ENCODE measurements at regions not wholly inside any gene's neighbourhood (a gene's known extent, or its start where the extent isn't known, plus 50 kb on each side); places are given as distances from the start of the nearest gene placed in this dataset.

GRCh38 chr3:30266524-30266923 lies 339.9 kb upstream of the TGFBR2 start:
- no peak for DNase-seq (ENCODE audit: low spot score)

GRCh38 chr3:30268288-30268687 lies 338.1 kb upstream of the TGFBR2 start:
- no peak for DNase-seq (ENCODE audit: low spot score)

GRCh38 chr3:30269751-30270445 lies 336.5 kb upstream of the TGFBR2 start:
- no peak for DNase-seq (ENCODE audit: low spot score)

GRCh38 chr3:30271781-30272180 lies 334.6 kb upstream of the TGFBR2 start:
- no peak for DNase-seq (ENCODE audit: low spot score)

GRCh38 chr3:30273304-30274072 lies 332.9 kb upstream of the TGFBR2 start:
- no peak for DNase-seq (ENCODE audit: low spot score)

- DNase-seq (ENCODE audit: low spot score), result no peak
Measured at GRCh38 chr3:30277494-30277893, 328.9 kb upstream of the TGFBR2 start.

- no peak for DNase-seq (ENCODE audit: low spot score)
Measured at GRCh38 chr3:30281526-30281925, 324.9 kb upstream of the TGFBR2 start.

- peak; percentile 49 for DNase-seq (ENCODE audit: low spot score)
Measured at GRCh38 chr3:30282154-30282696, 324.2 kb upstream of the TGFBR2 start.

- DNase-seq (ENCODE audit: low spot score), result no peak
Measured at GRCh38 chr3:30285188-30286006, 321.0 kb upstream of the TGFBR2 start.

GRCh38 chr3:30286007-30286669 lies 320.3 kb upstream of the TGFBR2 start:
- peak; percentile 37 for DNase-seq (ENCODE audit: low spot score)

GRCh38 chr3:30286811-30287210 lies 319.6 kb upstream of the TGFBR2 start:
- DNase-seq (ENCODE audit: low spot score), result no peak

- no peak for DNase-seq (ENCODE audit: low spot score)
Measured at GRCh38 chr3:30288830-30289229, 317.6 kb upstream of the TGFBR2 start.

GRCh38 chr3:30289324-30289723 lies 317.1 kb upstream of the TGFBR2 start:
- DNase-seq (ENCODE audit: low spot score), result no peak

GRCh38 chr3:30289766-30290165 lies 316.6 kb upstream of the TGFBR2 start:
- no peak for DNase-seq (ENCODE audit: low spot score)

- no peak for DNase-seq (ENCODE audit: low spot score)
Measured at GRCh38 chr3:30290479-30290878, 315.9 kb upstream of the TGFBR2 start.

GRCh38 chr3:30292192-30292893 lies 314.1 kb upstream of the TGFBR2 start:
- DNase-seq (ENCODE audit: low spot score), result no peak

- no peak for DNase-seq (ENCODE audit: low spot score)
Measured at GRCh38 chr3:30293621-30294240, 312.7 kb upstream of the TGFBR2 start.

- no peak for DNase-seq (ENCODE audit: low spot score)
Measured at GRCh38 chr3:30294241-30294667, 312.1 kb upstream of the TGFBR2 start.

- DNase-seq (ENCODE audit: low spot score), result no peak
Measured at GRCh38 chr3:30297112-30297511, 309.3 kb upstream of the TGFBR2 start.

- no peak for DNase-seq (ENCODE audit: low spot score)
Measured at GRCh38 chr3:30299674-30300385, 306.6 kb upstream of the TGFBR2 start.
